Left cardiac atrium (tissue), 4 donors: ENCODE measurements at regions not wholly inside any gene's neighbourhood (a gene's known extent, or its start where the extent isn't known, plus 50 kb on each side); places are given as distances from the start of the nearest gene placed in this dataset.
A peak's percentile ranks its signal among the peaks of the same experiment; 100 is the strongest.
"Not testable (repeated sequence)": the region's sequence is repeated elsewhere in the genome, so short reads cannot be mapped to it uniquely, and the experiment has no call there.

Experiments used
- ATAC-seq, 2 donors: fragments of 200-7000 bp; cut with Tn5 transposase; one replicate each; pipeline ENCODE4 v1.9.1; 2020; ENCODE audit warnings: mild to moderate bottlenecking in 2 of 2, moderate library complexity in 2 of 2
- DNase-seq: peaks from one replicate; pipeline ENCODE4 v3.0.0-alpha.2; 2020
- intact Hi-C, 2 donors: fragments of 100-400 bp; cut with DNase I; formaldehyde crosslinking; loops; one replicate each; pipeline versions ENCODE4 v1.14.1 to v1.15.1; 2022 to 2023
- donor health status: DM: no; HTN: yes; CAD: no.
- donor health status: DM: no; HTN: yes; CAD: no; lungs with severe emphysema.
- donor health status: DM: yes; HTN: yes; CAD: no.
- donor health status: Dilated cardiomyopathy.

DNA sequence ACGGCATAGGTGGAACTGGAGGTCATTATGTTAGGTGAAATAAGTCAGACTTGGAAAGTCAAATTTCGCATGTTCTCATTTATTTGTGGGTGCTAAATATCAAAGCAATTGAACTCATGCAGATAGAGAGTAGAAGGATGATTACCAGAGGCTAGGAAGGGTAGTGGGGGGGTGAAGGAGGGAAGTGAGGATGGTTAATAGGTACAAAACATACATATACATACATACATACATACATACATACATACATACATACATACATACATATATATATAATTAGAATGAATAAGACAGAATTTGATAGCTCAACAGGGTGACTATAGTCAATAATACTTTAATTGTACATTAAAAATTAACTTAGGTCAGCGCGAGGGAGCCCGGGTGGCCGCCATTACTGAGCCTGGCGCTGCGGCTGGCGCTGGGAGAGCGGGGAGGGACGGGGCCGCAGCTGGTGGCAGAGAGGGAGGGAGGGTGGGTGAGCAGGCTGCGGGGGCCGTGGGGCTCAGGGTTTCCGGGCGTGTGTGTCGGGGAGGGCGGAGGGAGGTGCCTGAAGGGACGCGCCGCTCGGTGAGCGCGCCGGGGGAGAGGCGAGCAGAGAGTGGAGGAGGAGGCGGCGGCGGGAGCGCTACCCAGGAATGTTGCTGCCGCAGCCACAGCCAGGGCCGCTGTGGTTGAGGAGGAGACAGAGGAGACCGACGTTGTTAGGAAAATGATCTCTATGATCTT, 85.8 kb upstream of the EGFR start:
- intact Hi-C loops, result no loop called here
- peak; percentile 99 for ATAC-seq
- DNase-seq, result peak; percentile 75

DNA sequence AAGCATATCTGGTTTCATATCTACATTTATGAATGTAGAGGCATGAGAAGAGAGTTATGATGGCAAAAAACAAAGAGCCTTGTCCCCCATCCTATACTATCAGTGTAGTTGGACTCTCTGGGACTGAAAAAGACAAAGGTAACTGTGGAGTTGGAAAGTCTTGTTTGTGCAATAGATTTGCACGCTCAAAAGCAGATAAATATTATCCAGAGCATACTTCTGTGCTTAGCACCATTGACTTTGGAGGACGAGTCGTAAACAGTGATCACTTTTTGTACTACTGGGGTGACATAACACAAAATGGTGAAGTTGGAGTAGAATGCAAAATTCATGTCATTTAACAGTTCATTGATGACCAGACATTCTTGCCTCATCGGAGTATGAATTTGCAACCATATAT, 85.2 kb upstream of the EGFR start:
- ATAC-seq, result no peak
- no peak for DNase-seq
- intact Hi-C loops, result no loop called here

DNA sequence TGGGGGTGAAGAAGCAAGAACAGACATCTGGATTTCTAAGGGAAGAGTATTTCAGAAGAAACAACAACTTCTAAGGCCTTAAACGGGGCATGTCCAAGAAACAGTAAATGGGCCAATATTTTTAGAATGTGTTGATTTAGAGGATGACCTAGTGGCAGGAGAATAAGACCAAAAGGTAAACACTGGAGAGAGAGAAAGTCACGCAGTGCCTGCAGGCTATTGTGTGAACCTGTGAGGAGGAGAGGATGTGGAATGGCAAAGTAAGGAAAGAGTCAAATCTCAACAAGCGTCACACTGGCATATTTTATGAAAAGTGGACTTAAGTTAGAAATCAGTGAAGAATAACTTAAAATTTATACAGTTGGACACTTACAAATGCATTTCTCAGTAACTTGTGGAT, 78.1 kb upstream of the EGFR start:
- no peak for ATAC-seq
- intact Hi-C loops, result no loop called here
- no peak for DNase-seq

DNA sequence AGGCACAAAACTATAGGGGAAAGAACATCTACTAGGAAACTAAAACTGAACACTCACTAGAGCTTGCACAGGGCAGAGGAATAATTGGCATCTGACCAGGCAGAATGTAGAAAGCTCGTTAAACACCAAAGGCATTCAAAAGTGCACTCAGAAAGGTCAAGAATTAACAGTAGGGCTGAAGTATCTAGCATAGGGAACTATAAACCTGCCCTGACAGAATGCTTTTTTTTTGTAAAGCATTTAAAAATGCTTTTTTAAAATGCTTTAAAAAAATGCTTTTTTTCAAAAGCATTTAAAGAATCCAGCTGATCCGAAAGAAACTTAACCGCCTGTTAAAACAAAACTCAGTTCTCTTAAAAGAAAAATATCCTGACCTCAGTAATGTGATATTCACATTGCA, 74.6 kb upstream of the EGFR start:
- DNase-seq (no peak), ATAC-seq (no peak)
- intact Hi-C loops, result no loop called here

DNA sequence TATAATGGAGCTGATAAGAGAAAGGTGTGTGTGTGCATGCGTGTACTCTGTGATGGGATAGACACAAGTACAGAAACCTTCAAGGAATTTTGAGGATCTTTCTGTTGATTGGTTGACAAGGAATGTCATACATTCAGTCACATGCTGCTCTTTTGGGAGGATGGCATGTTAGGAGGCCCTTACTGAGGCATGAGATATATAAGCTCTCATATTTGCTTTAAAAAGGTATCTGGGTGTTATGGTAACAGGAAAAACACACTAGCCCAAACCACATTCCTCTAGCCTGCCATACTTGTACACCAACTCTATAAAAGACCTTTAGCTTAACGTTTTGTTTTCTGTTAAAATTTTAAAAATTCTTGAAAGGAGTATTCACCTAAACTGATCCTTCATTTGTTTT, 72.5 kb upstream of the EGFR start:
- ATAC-seq (no peak), DNase-seq (no peak)
- intact Hi-C loops, result no loop called here

DNA sequence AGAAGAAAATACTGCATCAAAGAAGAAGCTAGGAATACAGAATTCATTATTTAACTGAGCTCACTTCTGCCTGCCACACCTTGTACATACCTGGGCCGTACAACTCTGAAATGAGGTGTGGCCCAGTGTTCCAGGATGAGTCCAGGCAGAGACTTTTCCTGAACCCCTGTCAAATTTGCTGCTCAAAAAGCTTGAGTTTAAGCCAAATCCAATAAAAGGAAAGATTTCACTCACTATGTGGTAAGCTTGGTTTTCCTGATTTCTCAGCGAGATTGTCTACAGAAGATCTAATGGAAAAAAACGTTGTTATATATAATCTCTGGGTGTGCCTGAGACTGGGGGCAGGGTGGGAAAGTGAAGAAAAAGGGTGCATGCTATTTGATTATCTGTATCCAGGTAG, 72.1 kb upstream of the EGFR start:
- ATAC-seq (no peak), DNase-seq (no peak)
- intact Hi-C loops, result no loop called here

DNA sequence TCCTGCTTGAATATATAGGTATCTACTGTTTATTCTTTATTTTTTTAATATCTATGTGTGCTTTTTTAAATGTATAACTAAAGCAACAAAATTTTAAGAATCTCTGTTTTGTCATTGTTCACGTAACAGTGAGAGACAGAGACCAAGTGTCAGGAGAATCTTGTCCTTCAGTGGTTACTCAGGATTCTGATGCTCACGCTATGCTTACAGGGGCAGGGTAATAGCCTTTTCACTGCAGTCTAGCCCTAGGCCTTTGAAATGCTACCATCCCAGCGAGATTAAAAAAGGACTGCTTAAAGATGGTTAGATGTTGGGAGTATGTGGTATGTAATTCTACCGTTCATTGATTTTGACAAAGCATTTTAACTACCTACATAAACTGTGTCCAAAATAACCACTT, 71.6 kb upstream of the EGFR start:
- no peak for ATAC-seq
- intact Hi-C loops, result no loop called here

DNA sequence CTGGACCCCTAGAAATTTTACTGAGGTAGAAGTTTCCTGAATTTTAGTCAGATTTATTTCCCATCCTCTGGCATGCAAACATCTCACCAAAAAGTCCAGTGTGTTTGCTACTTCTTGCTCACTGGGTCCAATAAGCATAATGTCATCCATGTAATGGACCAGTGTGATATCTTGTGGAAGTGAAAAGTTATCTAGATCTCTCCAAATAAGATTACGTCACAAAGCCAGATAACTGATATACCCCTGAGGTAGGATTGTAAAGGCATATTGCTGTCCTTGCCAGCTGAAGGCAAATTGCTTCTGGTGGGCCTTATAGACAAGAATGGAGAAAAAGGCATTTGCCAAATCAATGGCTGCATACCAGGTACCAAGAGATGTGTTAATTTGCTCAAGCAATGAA, 69.3 kb upstream of the EGFR start:
- intact Hi-C loops, result not testable (repeated sequence)

More for the DNA sequence above, 71.6 kb upstream of the EGFR start:
- no peak for DNase-seq

DNA sequence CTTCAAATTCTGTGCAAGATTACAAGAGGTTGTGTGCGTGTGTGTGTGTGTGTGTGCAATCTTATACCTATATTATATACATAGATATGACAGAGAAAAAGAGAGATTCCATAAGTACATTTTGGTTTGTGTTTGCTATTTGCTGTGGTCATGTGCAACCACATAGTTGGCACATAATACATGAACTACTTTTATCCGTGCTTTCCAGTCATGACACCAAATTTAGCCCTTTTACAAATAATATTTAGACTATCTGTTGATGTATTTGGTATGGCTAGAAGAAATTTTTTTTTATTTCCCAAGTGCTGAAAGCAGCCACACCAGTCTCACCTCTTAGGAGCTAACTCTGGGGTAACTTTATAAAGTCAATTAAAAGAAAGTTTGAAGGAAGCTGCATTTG, 63.5 kb upstream of the EGFR start:
- ATAC-seq (no peak), DNase-seq (no peak)
- intact Hi-C loops, result no loop called here

More for the DNA sequence above, 69.3 kb upstream of the EGFR start:
- not testable (repeated sequence) for ATAC-seq, DNase-seq

DNA sequence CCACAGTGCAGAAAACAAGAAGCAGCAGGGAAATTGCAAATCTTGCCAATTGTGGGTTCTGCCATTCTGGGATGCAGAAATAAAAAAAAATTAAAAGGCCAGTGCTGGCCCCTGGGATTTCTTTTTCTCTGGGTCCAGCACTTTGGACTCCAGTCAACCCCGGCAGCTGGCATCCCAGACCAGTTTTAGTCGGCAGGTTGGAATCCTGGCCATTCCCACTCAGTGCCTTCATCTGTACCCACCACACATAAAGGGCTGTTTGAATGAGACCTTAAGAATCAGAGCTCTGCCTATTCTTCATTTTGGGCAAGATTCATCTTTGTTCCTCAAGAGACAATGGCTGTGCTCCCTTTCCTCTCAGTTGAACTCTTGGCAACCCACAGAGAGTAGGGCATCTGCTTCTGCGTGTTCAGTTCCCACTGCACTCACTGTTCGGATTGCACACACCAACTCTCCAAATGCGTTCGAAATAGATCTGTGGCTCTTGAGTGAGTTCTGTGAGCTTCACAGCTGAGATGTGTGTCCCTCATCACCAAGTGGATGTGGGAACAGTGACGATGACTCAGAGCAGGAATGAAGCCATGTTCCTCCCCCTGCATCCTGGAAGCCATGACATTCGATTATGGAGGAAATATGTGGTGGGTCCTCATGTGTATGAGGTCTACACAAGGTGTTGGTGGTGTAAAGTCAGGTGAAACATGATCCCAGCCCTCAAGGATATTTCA, 63.0 kb upstream of the EGFR start:
- no peak for ATAC-seq
- intact Hi-C loops, result no loop called here
- no peak for DNase-seq

DNA sequence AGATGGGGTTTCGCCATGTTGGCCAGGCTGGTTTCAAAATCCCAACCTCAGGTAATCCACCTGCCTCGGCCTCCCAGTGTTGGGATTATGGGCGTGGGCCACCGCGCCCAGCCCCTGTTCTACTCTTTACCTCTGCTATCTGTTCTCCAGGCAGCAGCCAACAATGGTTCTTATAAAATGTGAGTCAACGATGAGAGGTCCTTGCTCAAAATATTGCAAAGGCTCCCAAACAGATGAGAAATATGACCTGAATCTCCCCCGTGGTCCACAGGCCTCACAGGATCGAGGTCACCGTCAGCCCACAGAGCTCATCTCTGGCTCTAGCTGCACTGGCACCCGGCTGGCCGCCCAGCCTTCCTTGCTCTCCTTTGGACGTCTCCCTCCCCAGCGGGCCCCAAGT, 62.0 kb upstream of the EGFR start:
- ATAC-seq (no peak), DNase-seq (no peak)
- intact Hi-C loops, result no loop called here

DNA sequence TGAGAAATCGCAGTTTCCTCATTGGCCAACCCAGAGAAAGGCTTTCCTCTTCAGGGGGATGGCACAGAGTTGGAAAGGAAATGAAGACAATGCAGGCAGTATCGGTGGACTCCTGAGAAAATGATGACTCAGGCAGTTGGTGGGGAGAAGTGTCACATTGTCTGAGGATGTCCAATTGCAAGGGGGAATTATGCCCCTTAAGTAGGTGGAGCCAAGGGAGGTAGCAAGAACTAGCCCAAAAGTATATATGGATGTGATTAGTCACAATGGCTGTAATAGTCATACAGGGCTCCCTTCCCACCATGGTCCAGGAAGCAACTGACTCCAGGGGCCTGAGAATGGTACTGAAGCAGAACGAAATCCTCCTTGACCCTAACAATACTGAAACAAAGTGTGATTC, 58.3 kb upstream of the EGFR start:
- DNase-seq, result no peak
- ATAC-seq, result no peak
- intact Hi-C loops, result no loop called here

DNA sequence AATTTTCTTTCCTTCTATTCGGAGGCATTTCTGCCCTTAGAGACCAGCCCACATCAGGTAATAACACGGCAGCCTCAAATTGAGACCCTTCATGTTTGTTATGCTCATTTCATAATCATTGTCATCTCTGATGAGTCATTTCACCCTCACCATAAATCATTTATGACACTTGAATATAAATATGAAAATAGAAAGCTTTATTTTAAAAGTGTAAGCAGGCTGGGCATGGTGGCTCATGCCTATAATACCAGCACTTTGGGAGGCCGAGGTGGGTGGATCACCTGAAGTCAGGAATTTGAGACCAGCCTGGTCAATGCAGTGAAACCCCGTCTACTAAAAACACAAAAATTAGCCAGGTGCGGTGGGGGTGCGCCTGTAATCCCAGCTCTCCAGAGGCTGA, 57.4 kb upstream of the EGFR start:
- no peak for ATAC-seq
- intact Hi-C loops, result no loop called here
- DNase-seq, result no peak

DNA sequence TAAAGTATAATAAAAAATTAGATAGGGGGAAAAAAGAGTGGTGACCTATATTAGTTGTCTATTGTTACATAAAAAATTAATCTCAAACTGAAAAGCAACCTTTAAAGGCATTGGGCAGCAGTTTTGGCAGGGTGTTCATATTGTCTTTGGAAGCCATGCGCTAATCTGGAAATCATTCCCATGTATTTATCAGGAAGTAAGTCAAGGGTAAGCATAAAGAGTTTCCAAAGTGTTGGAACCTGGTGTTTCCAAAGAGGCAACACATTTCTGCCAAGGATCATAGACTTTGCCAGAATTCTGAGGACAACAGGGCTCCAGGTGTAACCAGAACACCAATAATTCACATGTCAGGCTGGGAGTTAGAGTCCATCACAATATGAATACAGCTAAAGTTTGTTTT, 55.7 kb upstream of the EGFR start:
- ATAC-seq (no peak), DNase-seq (no peak)
- intact Hi-C loops, result no loop called here

DNA sequence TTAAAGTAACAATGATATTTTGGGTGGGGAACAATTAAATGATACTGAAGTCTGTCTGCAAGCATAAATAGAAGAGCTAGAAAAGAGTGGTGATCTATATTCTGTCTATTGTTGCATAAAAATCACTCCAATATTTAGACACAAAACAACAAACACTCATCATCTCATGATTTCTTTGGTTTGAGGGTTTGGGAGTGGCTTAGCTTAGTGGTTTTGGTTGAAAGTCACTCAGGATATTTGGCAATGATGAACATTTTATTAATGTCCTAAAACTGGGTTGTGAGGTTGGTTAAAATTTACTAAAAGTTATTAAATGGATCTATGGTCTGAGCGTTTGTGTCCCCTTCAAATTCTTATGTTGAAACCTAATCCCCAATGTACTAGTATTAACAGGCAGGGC, 54.7 kb upstream of the EGFR start:
- intact Hi-C loops, result no loop called here
- DNase-seq (no peak), ATAC-seq (no peak)

DNA sequence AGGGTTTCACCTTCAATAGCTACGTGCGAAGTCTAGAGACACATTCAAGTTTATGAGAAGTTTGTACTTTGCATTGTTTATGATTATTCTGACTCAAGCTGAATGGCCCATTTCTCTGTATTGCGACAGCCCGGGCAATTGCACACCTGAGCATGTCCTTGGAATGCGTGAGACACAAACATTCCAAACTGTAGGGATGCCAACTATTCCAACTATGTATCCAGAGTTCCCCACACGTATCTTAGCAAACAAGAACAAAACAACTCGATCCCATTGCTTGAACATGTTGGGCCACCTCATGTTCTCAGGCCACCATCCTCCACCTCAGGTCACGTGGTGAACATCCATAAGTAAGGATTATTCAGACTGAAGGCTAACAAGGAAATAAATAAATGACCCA, 51.4 kb upstream of the EGFR start:
- intact Hi-C loops, result no loop called here
- no peak for DNase-seq
- no peak for ATAC-seq

DNA sequence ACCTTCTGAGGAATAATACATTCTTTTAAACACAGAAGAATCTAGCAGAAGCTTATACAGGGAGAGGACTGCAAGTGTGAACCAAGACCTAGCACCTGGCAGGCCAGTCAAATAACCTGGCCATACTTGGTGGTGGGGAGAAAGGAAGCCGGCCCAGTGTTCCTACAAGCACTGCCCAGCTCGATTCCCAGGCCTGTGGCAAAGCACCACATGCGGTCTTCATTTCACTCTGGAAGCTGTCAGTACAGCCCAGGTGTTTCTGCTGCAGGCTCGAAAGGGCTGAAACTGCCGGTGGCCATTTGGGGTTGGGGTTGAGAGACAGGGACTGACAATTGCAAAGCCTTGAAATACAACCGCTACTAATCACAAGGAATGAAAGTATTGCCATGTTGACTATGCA, 50.8 kb upstream of the EGFR start:
- intact Hi-C loops, result no loop called here
- DNase-seq (no peak), ATAC-seq (no peak)
